ENCODE measurements at regions not wholly inside any gene's neighbourhood (a gene's known extent, or its start where the extent isn't known, plus 50 kb on each side); places are given as distances from the start of the nearest gene placed in this dataset.

- TF ChIP-seq RAD21 (IDR thresholded peaks at IDR 0.05; ENCODE audit: low read depth) (no peak), TCF7L2 (IDR thresholded peaks at IDR 0.05; ENCODE audit: borderline replicate concordance, extremely low read depth, insufficient read depth, insufficient read length) (no peak), EZH2phosphoT487 (IDR thresholded peaks at IDR 0.05; ENCODE audit: borderline replicate concordance) (no peak), EZH2 (IDR thresholded peaks at IDR 0.05) (no peak), ELF1 (IDR thresholded peaks at IDR 0.05; ENCODE audit: borderline replicate concordance, low read depth) (no peak), POLR2AphosphoS5 (IDR thresholded peaks at IDR 0.05; ENCODE audit: low read depth, low read length) (no peak), POLR2A (IDR thresholded peaks at IDR 0.05; ENCODE audit: borderline replicate concordance, extremely low read depth, insufficient read depth, insufficient read length) (no peak), SRF (IDR thresholded peaks at IDR 0.05; ENCODE audit: low read depth) (no peak)
- TF ChIP-seq, protein P1, sequence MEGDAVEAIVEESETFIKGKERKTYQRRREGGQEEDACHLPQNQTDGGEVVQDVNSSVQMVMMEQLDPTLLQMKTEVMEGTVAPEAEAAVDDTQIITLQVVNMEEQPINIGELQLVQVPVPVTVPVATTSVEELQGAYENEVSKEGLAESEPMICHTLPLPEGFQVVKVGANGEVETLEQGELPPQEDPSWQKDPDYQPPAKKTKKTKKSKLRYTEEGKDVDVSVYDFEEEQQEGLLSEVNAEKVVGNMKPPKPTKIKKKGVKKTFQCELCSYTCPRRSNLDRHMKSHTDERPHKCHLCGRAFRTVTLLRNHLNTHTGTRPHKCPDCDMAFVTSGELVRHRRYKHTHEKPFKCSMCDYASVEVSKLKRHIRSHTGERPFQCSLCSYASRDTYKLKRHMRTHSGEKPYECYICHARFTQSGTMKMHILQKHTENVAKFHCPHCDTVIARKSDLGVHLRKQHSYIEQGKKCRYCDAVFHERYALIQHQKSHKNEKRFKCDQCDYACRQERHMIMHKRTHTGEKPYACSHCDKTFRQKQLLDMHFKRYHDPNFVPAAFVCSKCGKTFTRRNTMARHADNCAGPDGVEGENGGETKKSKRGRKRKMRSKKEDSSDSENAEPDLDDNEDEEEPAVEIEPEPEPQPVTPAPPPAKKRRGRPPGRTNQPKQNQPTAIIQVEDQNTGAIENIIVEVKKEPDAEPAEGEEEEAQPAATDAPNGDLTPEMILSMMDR (IDR thresholded peaks at IDR 0.05 in 2 of 3, conservative IDR thresholded peaks at IDR 0.05 in 1 of 3; ENCODE audit: borderline replicate concordance in 1 of 3, insufficient read depth in 1 of 3, low read depth in 2 of 3, low read length in 2 of 3) = peak in 1 of 3 experiments; percentile 12; a peak in 2 of 6 replicates
- TF ChIP-seq, protein P2, sequence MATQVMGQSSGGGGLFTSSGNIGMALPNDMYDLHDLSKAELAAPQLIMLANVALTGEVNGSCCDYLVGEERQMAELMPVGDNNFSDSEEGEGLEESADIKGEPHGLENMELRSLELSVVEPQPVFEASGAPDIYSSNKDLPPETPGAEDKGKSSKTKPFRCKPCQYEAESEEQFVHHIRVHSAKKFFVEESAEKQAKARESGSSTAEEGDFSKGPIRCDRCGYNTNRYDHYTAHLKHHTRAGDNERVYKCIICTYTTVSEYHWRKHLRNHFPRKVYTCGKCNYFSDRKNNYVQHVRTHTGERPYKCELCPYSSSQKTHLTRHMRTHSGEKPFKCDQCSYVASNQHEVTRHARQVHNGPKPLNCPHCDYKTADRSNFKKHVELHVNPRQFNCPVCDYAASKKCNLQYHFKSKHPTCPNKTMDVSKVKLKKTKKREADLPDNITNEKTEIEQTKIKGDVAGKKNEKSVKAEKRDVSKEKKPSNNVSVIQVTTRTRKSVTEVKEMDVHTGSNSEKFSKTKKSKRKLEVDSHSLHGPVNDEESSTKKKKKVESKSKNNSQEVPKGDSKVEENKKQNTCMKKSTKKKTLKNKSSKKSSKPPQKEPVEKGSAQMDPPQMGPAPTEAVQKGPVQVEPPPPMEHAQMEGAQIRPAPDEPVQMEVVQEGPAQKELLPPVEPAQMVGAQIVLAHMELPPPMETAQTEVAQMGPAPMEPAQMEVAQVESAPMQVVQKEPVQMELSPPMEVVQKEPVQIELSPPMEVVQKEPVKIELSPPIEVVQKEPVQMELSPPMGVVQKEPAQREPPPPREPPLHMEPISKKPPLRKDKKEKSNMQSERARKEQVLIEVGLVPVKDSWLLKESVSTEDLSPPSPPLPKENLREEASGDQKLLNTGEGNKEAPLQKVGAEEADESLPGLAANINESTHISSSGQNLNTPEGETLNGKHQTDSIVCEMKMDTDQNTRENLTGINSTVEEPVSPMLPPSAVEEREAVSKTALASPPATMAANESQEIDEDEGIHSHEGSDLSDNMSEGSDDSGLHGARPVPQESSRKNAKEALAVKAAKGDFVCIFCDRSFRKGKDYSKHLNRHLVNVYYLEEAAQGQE (IDR thresholded peaks at IDR 0.05; ENCODE audit: low read depth) = no peak
- TF ChIP-seq, protein P3, sequence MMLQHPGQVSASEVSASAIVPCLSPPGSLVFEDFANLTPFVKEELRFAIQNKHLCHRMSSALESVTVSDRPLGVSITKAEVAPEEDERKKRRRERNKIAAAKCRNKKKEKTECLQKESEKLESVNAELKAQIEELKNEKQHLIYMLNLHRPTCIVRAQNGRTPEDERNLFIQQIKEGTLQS (IDR thresholded peaks at IDR 0.05) = no peak
Observed at GRCh38 chr12:60935981-60936761, 1324.0 kb upstream of the USP15 start.
